ENCODE measurements at regions not wholly inside any gene's neighbourhood (a gene's known extent, or its start where the extent isn't known, plus 50 kb on each side); places are given as distances from the start of the nearest gene placed in this dataset.

DNA sequence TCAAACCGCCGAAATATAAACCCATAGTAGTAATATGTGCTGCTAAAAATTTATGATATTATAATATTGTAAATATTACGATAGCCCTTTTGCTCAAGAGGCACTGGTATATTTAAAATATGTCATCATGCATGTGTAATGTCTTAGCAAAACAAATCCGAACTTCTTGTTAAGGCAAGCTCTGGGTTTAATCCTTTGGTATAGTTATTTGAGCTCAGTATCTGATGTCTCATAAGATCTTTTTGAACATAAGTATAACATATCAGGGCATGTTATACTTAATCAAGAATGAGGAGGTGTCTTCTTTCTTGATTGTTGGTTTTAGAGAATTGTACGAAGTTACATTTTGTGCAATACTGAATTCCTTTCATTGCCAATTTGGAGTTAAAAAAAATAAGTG, 154.1 kb upstream of the CBLB start:
- TF ChIP-seq SUZ12 (IDR thresholded peaks at IDR 0.05; ENCODE audit: extremely low read depth, insufficient read depth, insufficient read length), result no peak
- no peak for TF ChIP-seq YY1 (IDR thresholded peaks at IDR 0.05; ENCODE audit: insufficient read depth, insufficient read length)
- TF ChIP-seq ZNF274 (IDR thresholded peaks at IDR 0.05; ENCODE audit: low read depth, low read length), result no peak
